GM21529 (cell line): ENCODE measurements at regions not wholly inside any gene's neighbourhood (a gene's known extent, or its start where the extent isn't known, plus 50 kb on each side); places are given as distances from the start of the nearest gene placed in this dataset.

Experiments
- ATAC-seq: cut with Tn5 transposase; IDR thresholded peaks from one replicate; pipeline ENCODE4 v1.9.1; 2021; ENCODE audit not compliant: unreplicated experiment

DNA sequence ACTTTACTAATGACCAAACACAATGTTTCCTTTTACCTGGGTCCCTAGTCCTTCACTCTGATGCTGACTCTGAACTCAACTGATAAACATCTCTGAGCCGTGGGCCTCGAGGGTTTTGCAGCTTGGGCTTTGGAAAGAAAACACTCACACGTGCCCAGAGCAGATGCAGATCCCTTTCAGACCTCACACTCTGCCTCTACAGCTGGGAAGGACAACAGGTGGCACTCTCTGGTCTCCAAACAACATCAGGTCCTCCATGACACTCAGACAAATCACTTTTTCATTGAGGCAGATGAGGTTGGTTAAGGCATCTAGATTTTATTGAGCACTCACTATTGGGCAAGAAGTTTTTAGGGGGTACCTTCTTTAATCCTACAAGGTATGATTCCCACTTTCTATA, 64.7 kb upstream of the NTRK3 start:
- no peak for ATAC-seq

DNA sequence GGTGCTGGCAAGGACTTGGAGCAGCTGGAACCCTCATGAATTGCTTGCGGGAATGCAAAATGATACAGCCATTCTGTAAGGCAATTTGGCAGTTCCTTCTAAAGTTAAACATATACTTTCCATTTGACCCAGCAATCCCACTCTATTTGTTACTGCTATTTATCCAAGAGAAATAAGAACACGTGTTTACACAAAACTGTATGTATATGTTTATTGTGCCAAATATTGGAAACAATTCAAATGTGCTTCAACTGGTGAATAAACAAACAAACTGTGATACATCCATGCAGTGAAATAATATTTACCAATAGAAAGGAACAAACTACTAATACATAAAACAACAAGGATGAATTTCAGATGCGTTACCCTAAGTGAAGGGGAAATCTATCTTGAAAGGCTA, 60.0 kb upstream of the NTRK3 start:
- ATAC-seq, result no peak

DNA sequence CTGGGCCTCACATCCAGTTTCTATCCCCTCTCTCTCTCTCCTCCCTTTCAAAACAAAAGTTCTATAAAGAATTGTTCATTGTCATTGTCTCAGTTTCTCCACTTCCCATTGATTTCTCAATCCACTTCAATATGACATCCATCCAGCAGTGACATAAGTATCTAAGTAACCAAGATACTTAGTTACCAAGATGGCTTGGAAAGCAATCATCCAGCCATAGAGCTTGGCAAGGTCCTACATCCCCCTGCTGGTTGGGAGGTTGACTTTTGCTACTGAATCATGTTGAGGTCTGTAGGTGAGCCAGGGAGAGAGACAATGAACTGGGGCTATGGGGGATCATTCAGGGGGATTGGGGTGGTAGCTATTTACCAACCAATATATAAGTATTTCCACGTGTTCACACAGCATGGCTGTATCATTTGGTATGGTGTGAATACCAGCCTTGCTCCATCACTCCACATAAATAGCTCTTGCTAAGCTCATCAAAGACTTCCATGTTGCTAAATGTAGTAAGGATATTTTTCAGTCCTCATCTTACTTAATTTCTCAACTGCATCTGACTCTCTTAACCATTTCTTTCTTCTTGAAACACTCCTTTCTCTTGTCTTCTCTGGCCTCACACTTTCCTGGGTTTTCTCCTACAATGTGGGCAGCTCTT, 58.8 kb upstream of the NTRK3 start:
- no peak for ATAC-seq

DNA sequence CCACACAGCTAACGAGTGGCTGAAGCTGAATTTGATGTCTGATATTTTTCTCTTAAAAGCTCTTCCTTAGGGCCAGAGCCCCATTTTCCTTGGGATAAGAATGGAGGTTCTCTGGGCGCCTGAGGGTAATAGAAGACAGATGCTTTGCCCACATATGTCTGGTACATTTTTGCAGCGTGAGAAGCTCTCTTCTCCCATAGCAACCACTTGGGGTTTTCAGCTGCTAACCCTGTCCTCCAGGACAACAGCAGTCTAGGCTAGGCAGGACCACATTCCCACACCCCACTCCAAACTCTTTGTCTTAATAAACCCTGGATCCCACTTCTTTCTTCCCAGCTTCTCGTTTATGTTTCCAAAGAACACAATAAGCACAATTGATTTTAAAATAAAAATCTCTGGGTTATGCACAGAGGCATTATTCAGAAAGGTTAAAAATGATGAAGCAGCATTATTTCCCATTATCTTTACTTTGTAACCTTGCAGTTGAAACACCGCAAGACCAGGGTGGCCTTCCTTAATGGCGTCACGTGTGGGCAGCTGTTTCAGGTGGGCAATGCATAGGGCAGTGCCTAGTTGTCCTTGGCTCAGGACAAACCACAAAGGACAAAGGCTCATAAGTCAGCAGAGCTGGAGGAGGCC, 56.5 kb upstream of the NTRK3 start:
- ATAC-seq, result no peak

- no peak for ATAC-seq
Observed at GRCh38 chr15:88309363-88309762, 52.8 kb upstream of the NTRK3 start.

GRCh38 chr15:88307344-88307743, 50.8 kb upstream of the NTRK3 start:
- no peak for ATAC-seq
